SK-N-SH (cell line): ENCODE measurements at regions not wholly inside any gene's neighbourhood (a gene's known extent, or its start where the extent isn't known, plus 50 kb on each side); places are given as distances from the start of the nearest gene placed in this dataset.

Source experiments
- CTCF ChIA-PET: fragments of 300-600, 350-600 bp; formaldehyde crosslinking; extraction: SDS; loops from one replicate; lab custom pipeline; 2021; lab: Yijun Ruan, JAX
- POLR2A ChIA-PET: fragments of 350-600 bp; sonication (Branson Sonifier 250); formaldehyde crosslinking; extraction: SDS; loops from one replicate; lab custom pipeline; 2020; ENCODE audit warnings: antibody characterized with exemption, inconsistent platforms; lab: Yijun Ruan, JAX
- DNase-seq: peaks from one replicate; pipeline ENCODE4 v3.0.0; 2012
- H2AFZ ChIP-seq: fragments of 200-600 bp; sonication (generic); 2 replicates; pipeline ENCODE4 v1.8.1; 2016; ENCODE audit warnings: antibody characterized with exemption, mild to moderate bottlenecking, low read depth
- H3F3A ChIP-seq: fragments of 200-600 bp; sonication (generic); replicated peaks from 2 replicates; pipeline ENCODE3; 2016; ENCODE audit warnings: antibody characterized with exemption, mild to moderate bottlenecking; ENCODE audit not compliant: insufficient read depth
- H3K27ac ChIP-seq, 2 experiments: fragments of 200-500 bp in 1 of 2; fragments of 200-600 bp in 1 of 2; sonication (Bioruptor generic) in 1 of 2; sonication (generic), shearing (Covaris generic) in 1 of 2; 2 replicates each; pipeline versions ENCODE4 v1.5.1 to v1.6.1; 2014 to 2016; ENCODE audit warnings: low read depth in 2 of 2, inconsistent platforms in 1 of 2, low read length in 1 of 2, mild to moderate bottlenecking in 1 of 2, mixed read lengths in 1 of 2
- H3K27me3 ChIP-seq: fragments of 200-600 bp; sonication (generic), shearing (Covaris generic); 2 replicates; pipeline ENCODE4 v1.6.1; 2016; ENCODE audit warnings: mixed run types; ENCODE audit not compliant: insufficient read depth
- H3K36me3 ChIP-seq, 2 experiments: fragments of 200-500 bp in 1 of 2; fragments of 200-600 bp in 1 of 2; sonication (Bioruptor generic) in 1 of 2; sonication (generic) in 1 of 2; replicated peaks in 1 of 2; 2 replicates each; pipeline versions ENCODE3 to v1.5.1; 2014 to 2016; ENCODE audit warnings: low read length in 1 of 2, mild to moderate bottlenecking in 1 of 2; ENCODE audit not compliant: insufficient read depth in 2 of 2, control insufficient read depth in 1 of 2
- H3K4me1 ChIP-seq, 2 experiments: fragments of 200-500 bp in 1 of 2; fragments of 200-600 bp in 1 of 2; sonication (Bioruptor generic) in 1 of 2; sonication (generic), shearing (Covaris generic) in 1 of 2; 2 replicates each; pipeline versions ENCODE4 v1.5.1 to v1.6.1; 2014 to 2016; ENCODE audit warnings: low read depth in 1 of 2, low read length in 1 of 2, mixed run types in 1 of 2; ENCODE audit not compliant: insufficient read depth in 2 of 2, control insufficient read depth in 1 of 2
- H3K4me2 ChIP-seq: fragments of 200-600 bp; sonication (generic), shearing (Covaris generic); 2 replicates; pipeline ENCODE4 v1.6.1; 2017; ENCODE audit warnings: mixed run types
- H3K4me3 ChIP-seq, 2 experiments: fragments of 200-500 bp in 1 of 2; fragments of 200-600 bp in 1 of 2; sonication (Bioruptor generic) in 1 of 2; sonication (generic), shearing (Covaris generic) in 1 of 2; 2 replicates each; pipeline versions ENCODE4 v1.5.1 to v1.8.1; 2014 to 2016; ENCODE audit warnings: low read depth in 2 of 2, inconsistent platforms in 1 of 2, low read length in 1 of 2, mild to moderate bottlenecking in 1 of 2, mixed read lengths in 1 of 2, moderate library complexity in 1 of 2
- H3K79me2 ChIP-seq: fragments of 200-600 bp; sonication (generic); 2 replicates; pipeline ENCODE4 v1.8.1; 2017; ENCODE audit warnings: mild to moderate bottlenecking; ENCODE audit not compliant: insufficient read depth
- H3K9ac ChIP-seq: fragments of 200-600 bp; sonication (generic); 2 replicates; pipeline ENCODE4 v1.6.1; 2017; ENCODE audit warnings: mixed run types
- H3K9me2 ChIP-seq: fragments of 200-600 bp; sonication (generic); 2 replicates; pipeline ENCODE4 v1.6.1; 2017; ENCODE audit warnings: mixed run types
- H3K9me3 ChIP-seq: fragments of 200-600 bp; sonication (generic); 2 replicates; pipeline ENCODE4 v1.6.1; 2017; ENCODE audit warnings: mixed run types, mild to moderate bottlenecking, moderate library complexity
- H4K20me1 ChIP-seq: fragments of 200-600 bp; sonication (generic); 2 replicates; pipeline ENCODE4 v1.6.1; 2017; ENCODE audit warnings: mild to moderate bottlenecking, mixed run types; ENCODE audit not compliant: insufficient read depth
- CHD2 ChIP-seq: fragments of 150-350 bp; IDR thresholded peaks from 2 replicates; pipeline ENCODE4 v1.6.1; 2018; ENCODE audit warnings: low read length; ENCODE audit not compliant: partially characterized antibody
- ELF1 ChIP-seq: IDR thresholded peaks from 2 replicates; pipeline ENCODE4 v1.4.0; 2012
- FOXM1 ChIP-seq: IDR thresholded peaks from 2 replicates; pipeline ENCODE4 v1.4.0; 2012; ENCODE audit warnings: low read depth, mild to moderate bottlenecking
- GATA2 ChIP-seq: sonication (generic); formaldehyde crosslinking; IDR thresholded peaks from 2 replicates; pipeline ENCODE4 v1.5.0; 2020; ENCODE audit warnings: mild to moderate bottlenecking, missing genetic modification reagents
- MEF2A ChIP-seq: IDR thresholded peaks from 2 replicates; pipeline ENCODE4 v1.4.0; 2012; ENCODE audit warnings: low read depth, borderline replicate concordance
- MXI1 ChIP-seq: IDR thresholded peaks from 2 replicates; pipeline ENCODE4 v1.6.1; 2012; ENCODE audit warnings: mild to moderate bottlenecking, low read depth, low read length, improper control_type of control experiment
- NFIC ChIP-seq: IDR thresholded peaks from 2 replicates; pipeline ENCODE4 v1.4.0; 2012; ENCODE audit warnings: borderline replicate concordance
- NRF1 ChIP-seq: IDR thresholded peaks from 2 replicates; pipeline ENCODE4 v1.6.1; 2012; ENCODE audit warnings: low read depth, mild to moderate bottlenecking, low read length
- POLR2AphosphoS5 ChIP-seq: IDR thresholded peaks from 2 replicates; pipeline ENCODE4 v1.6.1; 2012; ENCODE audit warnings: low read depth, low read length
- RFX5 ChIP-seq: IDR thresholded peaks from 2 replicates; pipeline ENCODE4 v1.6.1; 2012; ENCODE audit warnings: mild to moderate bottlenecking, improper control_type of control experiment, low read length
- RXRA ChIP-seq: IDR thresholded peaks from 2 replicates; pipeline ENCODE4 v1.4.0; 2012; ENCODE audit warnings: low read depth, mild to moderate bottlenecking, borderline replicate concordance
- SMC3 ChIP-seq: IDR thresholded peaks from 2 replicates; pipeline ENCODE4 v1.6.1; 2012; ENCODE audit warnings: low read depth, low read length, improper control_type of control experiment
- TAF1 ChIP-seq: IDR thresholded peaks from 2 replicates; pipeline ENCODE4 v1.6.1; 2012; ENCODE audit warnings: low read depth, mild to moderate bottlenecking, low read length, moderate library complexity, borderline replicate concordance
- TCF12 ChIP-seq: IDR thresholded peaks from 2 replicates; pipeline ENCODE4 v1.4.0; 2012
- TEAD4 ChIP-seq: IDR thresholded peaks from 2 replicates; pipeline ENCODE4 v1.4.0; 2012; ENCODE audit warnings: mild to moderate bottlenecking, borderline replicate concordance; ENCODE audit not compliant: insufficient read depth
- WGBS: methylation state at CpG from one replicate; pipeline ENCODE4 v1.1.6; 2017; ENCODE audit warnings: low lambda C conversion rate; 5-methylcytosine and 5-hydroxymethylcytosine counted together
- TF ChIP-seq, protein P1 (sequence below): IDR thresholded peaks from 2 replicates; pipeline ENCODE4 v1.4.0; 2012; ENCODE audit warnings: low read depth
- TF ChIP-seq, protein P2 (sequence below): IDR thresholded peaks from 2 replicates; pipeline ENCODE4 v1.4.0; 2012; ENCODE audit warnings: low read depth, borderline replicate concordance
- TF ChIP-seq, protein P3 (sequence below): IDR thresholded peaks from 2 replicates; pipeline ENCODE4; 2012
- TF ChIP-seq, protein P4 (sequence below): fragments of 150-350 bp; IDR thresholded peaks from 2 replicates; pipeline ENCODE4 v1.6.1; 2016; ENCODE audit warnings: mild to moderate bottlenecking, low read depth, low read length

DNA sequence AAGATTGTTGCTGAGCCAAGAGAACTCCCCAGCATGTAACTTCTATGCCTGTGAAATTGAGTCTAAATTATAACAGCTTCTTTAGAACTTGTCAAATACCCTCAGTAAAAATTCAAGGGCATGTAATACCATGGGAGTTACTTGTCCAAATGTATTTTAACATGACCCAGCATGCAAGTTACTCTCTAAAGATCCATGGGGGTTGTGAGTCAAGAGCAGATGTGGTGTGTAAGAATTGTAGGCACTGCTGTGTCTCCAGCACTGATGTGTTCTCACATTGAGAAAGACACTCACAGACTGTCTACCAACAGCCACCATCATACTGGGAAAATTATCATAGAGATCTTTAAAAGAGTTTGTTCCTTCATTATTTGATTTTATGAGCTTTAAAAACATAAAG lies 237.4 kb upstream of the IL1RAPL1 start:
- H3K4me3 ChIP-seq, result no peak overlapping the region
- no peak overlapping the region for H3K9ac ChIP-seq
- POLR2A ChIA-PET, result no interaction called here
- CTCF ChIA-PET, result no interaction called here
- no peaks in the 10 kb centered on the region for H3K9me2 ChIP-seq
- no peak overlapping the region for H3K4me2 ChIP-seq
- no peak overlapping the region for H3K27ac ChIP-seq
- DNase-seq, result no peak
- TF ChIP-seq TEAD4 (no peak), TCF12 (no peak), GATA2 (CRISPR knock-in tag) (no peak), RXRA (no peak), SMC3 (no peak), ELF1 (no peak), MXI1 (no peak), NFIC (no peak), FOXM1 (no peak), RFX5 (no peak), CHD2 (no peak), NRF1 (no peak), POLR2AphosphoS5 (no peak)
- TF ChIP-seq, protein P1, sequence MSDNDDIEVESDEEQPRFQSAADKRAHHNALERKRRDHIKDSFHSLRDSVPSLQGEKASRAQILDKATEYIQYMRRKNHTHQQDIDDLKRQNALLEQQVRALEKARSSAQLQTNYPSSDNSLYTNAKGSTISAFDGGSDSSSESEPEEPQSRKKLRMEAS, result no peak
- TF ChIP-seq, protein P2, sequence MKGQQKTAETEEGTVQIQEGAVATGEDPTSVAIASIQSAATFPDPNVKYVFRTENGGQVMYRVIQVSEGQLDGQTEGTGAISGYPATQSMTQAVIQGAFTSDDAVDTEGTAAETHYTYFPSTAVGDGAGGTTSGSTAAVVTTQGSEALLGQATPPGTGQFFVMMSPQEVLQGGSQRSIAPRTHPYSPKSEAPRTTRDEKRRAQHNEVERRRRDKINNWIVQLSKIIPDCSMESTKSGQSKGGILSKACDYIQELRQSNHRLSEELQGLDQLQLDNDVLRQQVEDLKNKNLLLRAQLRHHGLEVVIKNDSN, result no peak
- TF ChIP-seq, protein P3, sequence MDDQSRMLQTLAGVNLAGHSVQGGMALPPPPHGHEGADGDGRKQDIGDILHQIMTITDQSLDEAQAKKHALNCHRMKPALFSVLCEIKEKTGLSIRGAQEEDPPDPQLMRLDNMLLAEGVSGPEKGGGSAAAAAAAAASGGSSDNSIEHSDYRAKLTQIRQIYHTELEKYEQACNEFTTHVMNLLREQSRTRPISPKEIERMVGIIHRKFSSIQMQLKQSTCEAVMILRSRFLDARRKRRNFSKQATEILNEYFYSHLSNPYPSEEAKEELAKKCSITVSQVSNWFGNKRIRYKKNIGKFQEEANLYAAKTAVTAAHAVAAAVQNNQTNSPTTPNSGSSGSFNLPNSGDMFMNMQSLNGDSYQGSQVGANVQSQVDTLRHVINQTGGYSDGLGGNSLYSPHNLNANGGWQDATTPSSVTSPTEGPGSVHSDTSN, result no peak
- H3K79me2 ChIP-seq, result no peaks in the 10 kb centered on the region
- no peaks in the 10 kb centered on the region for H3K27me3 ChIP-seq
- no peaks in the 10 kb centered on the region for H4K20me1 ChIP-seq
- no peaks in the 10 kb centered on the region for H3K4me1 ChIP-seq
- no peaks in the 10 kb centered on the region for H3F3A ChIP-seq
- no peak overlapping the region for H2AFZ ChIP-seq
- no peaks in the 10 kb centered on the region for H3K9me3 ChIP-seq
- no peaks in the 10 kb centered on the region for H3K36me3 ChIP-seq

DNA sequence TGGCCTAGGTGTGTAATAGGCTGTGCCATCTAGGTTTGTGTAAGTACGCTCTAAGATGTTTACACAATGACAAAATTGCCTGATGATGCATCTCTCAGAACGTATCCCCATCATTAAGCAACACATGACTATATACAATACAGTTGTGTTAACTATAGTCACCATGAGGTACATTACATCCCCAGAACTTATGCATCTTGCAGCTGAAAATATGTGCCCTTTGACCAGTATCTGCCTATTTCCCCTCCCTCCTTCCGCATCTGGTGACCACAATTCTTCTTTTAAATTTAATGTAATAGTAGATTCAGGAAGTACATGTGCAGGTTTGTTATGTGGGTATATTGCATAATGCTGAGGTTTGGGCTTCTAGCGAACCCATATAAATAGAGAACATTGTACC lies 239.8 kb upstream of the IL1RAPL1 start:
- CTCF ChIA-PET, result no interaction called here
- Histone ChIP-seq H3K4me2 (no peak overlapping the region), H4K20me1 (no peaks in the 10 kb centered on the region), H3K9me3 (no peaks in the 10 kb centered on the region), H3F3A (no peaks in the 10 kb centered on the region), H3K79me2 (no peaks in the 10 kb centered on the region), H2AFZ (no peak overlapping the region), H3K27ac (no peak overlapping the region), H3K27me3 (no peaks in the 10 kb centered on the region), H3K4me3 (no peak overlapping the region), H3K36me3 (no peaks in the 10 kb centered on the region), H3K4me1 (no peaks in the 10 kb centered on the region), H3K9ac (no peak overlapping the region), H3K9me2 (no peaks in the 10 kb centered on the region)
- TF ChIP-seq, protein P4, sequence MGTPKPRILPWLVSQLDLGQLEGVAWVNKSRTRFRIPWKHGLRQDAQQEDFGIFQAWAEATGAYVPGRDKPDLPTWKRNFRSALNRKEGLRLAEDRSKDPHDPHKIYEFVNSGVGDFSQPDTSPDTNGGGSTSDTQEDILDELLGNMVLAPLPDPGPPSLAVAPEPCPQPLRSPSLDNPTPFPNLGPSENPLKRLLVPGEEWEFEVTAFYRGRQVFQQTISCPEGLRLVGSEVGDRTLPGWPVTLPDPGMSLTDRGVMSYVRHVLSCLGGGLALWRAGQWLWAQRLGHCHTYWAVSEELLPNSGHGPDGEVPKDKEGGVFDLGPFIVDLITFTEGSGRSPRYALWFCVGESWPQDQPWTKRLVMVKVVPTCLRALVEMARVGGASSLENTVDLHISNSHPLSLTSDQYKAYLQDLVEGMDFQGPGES, result no peak
- no peak for TF ChIP-seq MEF2A
- TF ChIP-seq TAF1, result no peak
- TF ChIP-seq CHD2, result no peak
- POLR2A ChIA-PET, result no interaction called here
- WGBS, result 20% methylated on average over 4 of the region's 4 CpGs
- DNase-seq, result no peak
